ENCODE measurements at regions not wholly inside any gene's neighbourhood (a gene's known extent, or its start where the extent isn't known, plus 50 kb on each side); places are given as distances from the start of the nearest gene placed in this dataset.

DNA sequence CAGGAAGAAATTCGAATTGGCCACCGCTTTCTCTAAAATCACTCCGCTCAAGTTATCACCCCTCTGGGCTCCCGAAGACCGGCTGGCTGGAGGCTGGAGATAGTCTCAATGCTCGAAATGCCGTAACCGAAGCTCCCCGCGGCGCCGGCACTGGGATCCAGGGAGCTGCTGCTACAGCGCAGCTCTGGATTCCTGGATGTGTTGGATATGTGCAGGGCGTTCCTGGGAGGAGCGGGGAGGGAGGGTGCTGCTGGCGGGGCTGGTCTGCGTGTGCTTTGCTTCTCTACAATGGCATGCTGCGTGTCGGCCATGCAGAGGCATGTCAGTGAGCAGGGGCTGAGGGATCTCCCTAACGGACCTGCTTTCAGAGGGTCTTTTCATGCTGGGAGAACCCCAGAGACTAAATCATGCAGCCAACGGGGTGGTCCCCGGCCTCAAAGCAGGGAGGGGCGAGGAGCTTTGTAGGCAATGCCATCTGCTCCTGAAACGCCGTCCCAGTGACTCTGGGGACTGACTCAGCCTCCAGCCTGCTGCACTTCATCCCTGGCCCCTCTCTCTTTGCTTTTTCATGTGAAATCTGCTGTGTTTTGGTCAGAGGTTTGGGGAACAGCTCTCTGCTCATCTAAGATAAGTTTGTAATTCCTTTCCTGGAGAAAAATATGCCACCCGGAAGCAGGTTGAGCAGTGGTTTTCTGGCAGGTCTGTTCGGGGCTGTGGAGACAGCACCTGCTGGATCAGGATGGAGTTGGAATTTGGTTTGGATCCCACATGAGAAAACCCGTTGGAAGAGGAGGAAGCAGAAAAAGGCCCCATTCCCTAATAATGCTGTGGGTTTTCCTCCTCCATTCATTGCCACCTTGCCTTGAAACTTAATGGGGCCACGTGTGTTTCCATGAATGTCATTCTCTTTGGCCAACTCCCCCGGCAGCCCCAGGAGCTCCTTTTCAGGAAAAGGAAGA is 311.4 kb downstream of the SEC14L1 start (continued):
- TF ChIP-seq SNAPC2 (CRISPR knock-in tag; IDR thresholded peaks at IDR 0.05), result 0 out of 2 replicates have a peak, but pooled peaks have one; percentile 13
- no peak for TF ChIP-seq ATRX (CRISPR knock-in tag; IDR thresholded peaks at IDR 0.05; ENCODE audit: borderline replicate concordance)
- TF ChIP-seq, protein P1, sequence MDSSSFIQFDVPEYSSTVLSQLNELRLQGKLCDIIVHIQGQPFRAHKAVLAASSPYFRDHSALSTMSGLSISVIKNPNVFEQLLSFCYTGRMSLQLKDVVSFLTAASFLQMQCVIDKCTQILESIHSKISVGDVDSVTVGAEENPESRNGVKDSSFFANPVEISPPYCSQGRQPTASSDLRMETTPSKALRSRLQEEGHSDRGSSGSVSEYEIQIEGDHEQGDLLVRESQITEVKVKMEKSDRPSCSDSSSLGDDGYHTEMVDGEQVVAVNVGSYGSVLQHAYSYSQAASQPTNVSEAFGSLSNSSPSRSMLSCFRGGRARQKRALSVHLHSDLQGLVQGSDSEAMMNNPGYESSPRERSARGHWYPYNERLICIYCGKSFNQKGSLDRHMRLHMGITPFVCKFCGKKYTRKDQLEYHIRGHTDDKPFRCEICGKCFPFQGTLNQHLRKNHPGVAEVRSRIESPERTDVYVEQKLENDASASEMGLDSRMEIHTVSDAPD (CRISPR knock-in tag; IDR thresholded peaks at IDR 0.05), result peak; percentile 71; the same call in 1 of the 2 replicates
- TF ChIP-seq RNF2 (conservative IDR thresholded peaks at IDR 0.05; ENCODE audit: low read depth), result no peak
- no peak for TF ChIP-seq NRL (CRISPR knock-in tag; IDR thresholded peaks at IDR 0.05; ENCODE audit: borderline replicate concordance)
- TF ChIP-seq NCOA2 (CRISPR knock-in tag; IDR thresholded peaks at IDR 0.05), result no peak
- no peak for TF ChIP-seq ZNF879 (CRISPR knock-in tag; IDR thresholded peaks at IDR 0.05)
- TF ChIP-seq ZFP82 (CRISPR knock-in tag; IDR thresholded peaks at IDR 0.05; ENCODE audit: borderline replicate concordance), result peak; percentile 19; the same call in 1 of the 2 replicates
- TF ChIP-seq ZMYM2 (CRISPR knock-in tag; IDR thresholded peaks at IDR 0.05), result no peak
- no peak; the same call in 1 of the 2 replicates for TF ChIP-seq MTA1 (CRISPR knock-in tag; IDR thresholded peaks at IDR 0.05; ENCODE audit: borderline replicate concordance)
- no peak; the same call in 1 of the 2 replicates for TF ChIP-seq ZSCAN31 (CRISPR knock-in tag; IDR thresholded peaks at IDR 0.05; ENCODE audit: low read depth)
- TF ChIP-seq ZNF263 (CRISPR knock-in tag; IDR thresholded peaks at IDR 0.05), result no peak; the same call in 1 of the 2 replicates
- no peak for TF ChIP-seq GLI4 (CRISPR knock-in tag; IDR thresholded peaks at IDR 0.05; ENCODE audit: borderline replicate concordance)
- TF ChIP-seq ZNF546 (CRISPR knock-in tag; conservative IDR thresholded peaks at IDR 0.05), result no peak
- TF ChIP-seq, protein P2, sequence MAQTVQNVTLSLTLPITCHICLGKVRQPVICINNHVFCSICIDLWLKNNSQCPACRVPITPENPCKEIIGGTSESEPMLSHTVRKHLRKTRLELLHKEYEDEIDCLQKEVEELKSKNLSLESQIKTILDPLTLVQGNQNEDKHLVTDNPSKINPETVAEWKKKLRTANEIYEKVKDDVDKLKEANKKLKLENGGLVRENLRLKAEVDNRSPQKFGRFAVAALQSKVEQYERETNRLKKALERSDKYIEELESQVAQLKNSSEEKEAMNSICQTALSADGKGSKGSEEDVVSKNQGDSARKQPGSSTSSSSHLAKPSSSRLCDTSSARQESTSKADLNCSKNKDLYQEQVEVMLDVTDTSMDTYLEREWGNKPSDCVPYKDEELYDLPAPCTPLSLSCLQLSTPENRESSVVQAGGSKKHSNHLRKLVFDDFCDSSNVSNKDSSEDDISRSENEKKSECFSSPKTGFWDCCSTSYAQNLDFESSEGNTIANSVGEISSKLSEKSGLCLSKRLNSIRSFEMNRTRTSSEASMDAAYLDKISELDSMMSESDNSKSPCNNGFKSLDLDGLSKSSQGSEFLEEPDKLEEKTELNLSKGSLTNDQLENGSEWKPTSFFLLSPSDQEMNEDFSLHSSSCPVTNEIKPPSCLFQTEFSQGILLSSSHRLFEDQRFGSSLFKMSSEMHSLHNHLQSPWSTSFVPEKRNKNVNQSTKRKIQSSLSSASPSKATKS (CRISPR knock-in tag; IDR thresholded peaks at IDR 0.05), result no peak
- TF ChIP-seq MTF1 (CRISPR knock-in tag; IDR thresholded peaks at IDR 0.05), result no peak
- TF ChIP-seq SP140L (CRISPR knock-in tag; IDR thresholded peaks at IDR 0.05; ENCODE audit: borderline replicate concordance), result no peak
- TF ChIP-seq HNRNPK (IDR thresholded peaks at IDR 0.05; ENCODE audit: low read depth, low read length, poor library complexity, severe bottlenecking), result no peak
- no peak for TF ChIP-seq ZNF772 (CRISPR knock-in tag; IDR thresholded peaks at IDR 0.05)
- TF ChIP-seq GZF1 (CRISPR knock-in tag; IDR thresholded peaks at IDR 0.05), result no peak
- no peak for TF ChIP-seq ZNF367 (CRISPR knock-in tag; IDR thresholded peaks at IDR 0.05; ENCODE audit: borderline replicate concordance)
- TF ChIP-seq, protein P3, sequence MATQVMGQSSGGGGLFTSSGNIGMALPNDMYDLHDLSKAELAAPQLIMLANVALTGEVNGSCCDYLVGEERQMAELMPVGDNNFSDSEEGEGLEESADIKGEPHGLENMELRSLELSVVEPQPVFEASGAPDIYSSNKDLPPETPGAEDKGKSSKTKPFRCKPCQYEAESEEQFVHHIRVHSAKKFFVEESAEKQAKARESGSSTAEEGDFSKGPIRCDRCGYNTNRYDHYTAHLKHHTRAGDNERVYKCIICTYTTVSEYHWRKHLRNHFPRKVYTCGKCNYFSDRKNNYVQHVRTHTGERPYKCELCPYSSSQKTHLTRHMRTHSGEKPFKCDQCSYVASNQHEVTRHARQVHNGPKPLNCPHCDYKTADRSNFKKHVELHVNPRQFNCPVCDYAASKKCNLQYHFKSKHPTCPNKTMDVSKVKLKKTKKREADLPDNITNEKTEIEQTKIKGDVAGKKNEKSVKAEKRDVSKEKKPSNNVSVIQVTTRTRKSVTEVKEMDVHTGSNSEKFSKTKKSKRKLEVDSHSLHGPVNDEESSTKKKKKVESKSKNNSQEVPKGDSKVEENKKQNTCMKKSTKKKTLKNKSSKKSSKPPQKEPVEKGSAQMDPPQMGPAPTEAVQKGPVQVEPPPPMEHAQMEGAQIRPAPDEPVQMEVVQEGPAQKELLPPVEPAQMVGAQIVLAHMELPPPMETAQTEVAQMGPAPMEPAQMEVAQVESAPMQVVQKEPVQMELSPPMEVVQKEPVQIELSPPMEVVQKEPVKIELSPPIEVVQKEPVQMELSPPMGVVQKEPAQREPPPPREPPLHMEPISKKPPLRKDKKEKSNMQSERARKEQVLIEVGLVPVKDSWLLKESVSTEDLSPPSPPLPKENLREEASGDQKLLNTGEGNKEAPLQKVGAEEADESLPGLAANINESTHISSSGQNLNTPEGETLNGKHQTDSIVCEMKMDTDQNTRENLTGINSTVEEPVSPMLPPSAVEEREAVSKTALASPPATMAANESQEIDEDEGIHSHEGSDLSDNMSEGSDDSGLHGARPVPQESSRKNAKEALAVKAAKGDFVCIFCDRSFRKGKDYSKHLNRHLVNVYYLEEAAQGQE (IDR thresholded peaks at IDR 0.05; ENCODE audit: borderline replicate concordance in 1 of 2, low read depth in 1 of 2, low read length in 2 of 2), result no peak

Measured in HepG2 (cell line).